ENCODE measurements at regions not wholly inside any gene's neighbourhood (a gene's known extent, or its start where the extent isn't known, plus 50 kb on each side); places are given as distances from the start of the nearest gene placed in this dataset.

DNA sequence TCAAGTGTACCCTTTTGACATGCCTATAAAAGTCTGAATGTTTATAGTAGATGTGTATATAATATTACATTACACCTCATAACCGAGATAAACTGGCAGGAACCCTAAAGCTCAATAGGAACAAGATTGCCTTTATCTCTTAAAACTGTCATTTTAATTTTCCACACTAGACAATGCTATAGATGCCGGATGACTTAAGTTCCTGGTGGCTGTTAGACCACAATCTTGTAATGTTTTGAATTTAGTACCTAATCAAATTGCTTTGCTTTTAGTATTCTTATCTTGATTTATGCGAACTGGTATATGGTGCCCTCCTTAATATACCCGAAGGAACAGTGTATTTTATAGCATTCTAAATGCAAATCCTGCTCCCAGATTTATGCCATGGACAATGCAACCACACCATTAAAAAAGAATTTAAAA lies 1397.0 kb upstream of the ADGRL4 start:
- Histone ChIP-seq H3K9me3 (ENCODE audit: control insufficient read depth in 4 of 4, low read length in 3 of 4) (no peaks in the 10 kb centered on the region), H3K4me3 (ENCODE audit: low read depth in 1 of 3, low read length in 3 of 3) (no peak overlapping the region), H3K27me3 (ENCODE audit: control insufficient read depth in 4 of 4, insufficient read depth in 4 of 4, low read length in 3 of 4) (no peaks in the 10 kb centered on the region), H3K9ac (ENCODE audit: low read depth in 1 of 2, low read length in 2 of 2) (no peak overlapping the region), H3K4me1 (ENCODE audit: control insufficient read depth in 4 of 4, insufficient read depth in 4 of 4, low read length in 3 of 4) (no peaks in the 10 kb centered on the region), H3K36me3 (ENCODE audit: control insufficient read depth in 4 of 4, insufficient read depth in 3 of 4, low read depth in 1 of 4, low read length in 3 of 4) (no peaks in the 10 kb centered on the region), H3K27ac (ENCODE audit: low read depth in 1 of 2, low read length in 2 of 2) (no peak overlapping the region)
- DNase-seq (ENCODE audit: low spot score), result no peak
- TF ChIP-seq SP1 (IDR thresholded peaks at IDR 0.05), result no peak
- TF ChIP-seq GABPA (IDR thresholded peaks at IDR 0.05 in 1 of 2, conservative IDR thresholded peaks at IDR 0.05 in 1 of 2), result no peak
- TF ChIP-seq, protein P1, sequence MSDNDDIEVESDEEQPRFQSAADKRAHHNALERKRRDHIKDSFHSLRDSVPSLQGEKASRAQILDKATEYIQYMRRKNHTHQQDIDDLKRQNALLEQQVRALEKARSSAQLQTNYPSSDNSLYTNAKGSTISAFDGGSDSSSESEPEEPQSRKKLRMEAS (IDR thresholded peaks at IDR 0.05), result no peak
- TF ChIP-seq, protein P2, sequence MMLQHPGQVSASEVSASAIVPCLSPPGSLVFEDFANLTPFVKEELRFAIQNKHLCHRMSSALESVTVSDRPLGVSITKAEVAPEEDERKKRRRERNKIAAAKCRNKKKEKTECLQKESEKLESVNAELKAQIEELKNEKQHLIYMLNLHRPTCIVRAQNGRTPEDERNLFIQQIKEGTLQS (IDR thresholded peaks at IDR 0.05), result no peak
- TF ChIP-seq HNF4G (IDR thresholded peaks at IDR 0.05), result no peak
- no peak for TF ChIP-seq ZBTB33 (IDR thresholded peaks at IDR 0.05)
- no peak for TF ChIP-seq HNF4A (conservative IDR thresholded peaks at IDR 0.05)
- no peak for TF ChIP-seq EGR1 (IDR thresholded peaks at IDR 0.05; ENCODE audit: low read depth in 2 of 2)
- TF ChIP-seq RAD21 (IDR thresholded peaks at IDR 0.05), result no peak
- TF ChIP-seq, protein P3, sequence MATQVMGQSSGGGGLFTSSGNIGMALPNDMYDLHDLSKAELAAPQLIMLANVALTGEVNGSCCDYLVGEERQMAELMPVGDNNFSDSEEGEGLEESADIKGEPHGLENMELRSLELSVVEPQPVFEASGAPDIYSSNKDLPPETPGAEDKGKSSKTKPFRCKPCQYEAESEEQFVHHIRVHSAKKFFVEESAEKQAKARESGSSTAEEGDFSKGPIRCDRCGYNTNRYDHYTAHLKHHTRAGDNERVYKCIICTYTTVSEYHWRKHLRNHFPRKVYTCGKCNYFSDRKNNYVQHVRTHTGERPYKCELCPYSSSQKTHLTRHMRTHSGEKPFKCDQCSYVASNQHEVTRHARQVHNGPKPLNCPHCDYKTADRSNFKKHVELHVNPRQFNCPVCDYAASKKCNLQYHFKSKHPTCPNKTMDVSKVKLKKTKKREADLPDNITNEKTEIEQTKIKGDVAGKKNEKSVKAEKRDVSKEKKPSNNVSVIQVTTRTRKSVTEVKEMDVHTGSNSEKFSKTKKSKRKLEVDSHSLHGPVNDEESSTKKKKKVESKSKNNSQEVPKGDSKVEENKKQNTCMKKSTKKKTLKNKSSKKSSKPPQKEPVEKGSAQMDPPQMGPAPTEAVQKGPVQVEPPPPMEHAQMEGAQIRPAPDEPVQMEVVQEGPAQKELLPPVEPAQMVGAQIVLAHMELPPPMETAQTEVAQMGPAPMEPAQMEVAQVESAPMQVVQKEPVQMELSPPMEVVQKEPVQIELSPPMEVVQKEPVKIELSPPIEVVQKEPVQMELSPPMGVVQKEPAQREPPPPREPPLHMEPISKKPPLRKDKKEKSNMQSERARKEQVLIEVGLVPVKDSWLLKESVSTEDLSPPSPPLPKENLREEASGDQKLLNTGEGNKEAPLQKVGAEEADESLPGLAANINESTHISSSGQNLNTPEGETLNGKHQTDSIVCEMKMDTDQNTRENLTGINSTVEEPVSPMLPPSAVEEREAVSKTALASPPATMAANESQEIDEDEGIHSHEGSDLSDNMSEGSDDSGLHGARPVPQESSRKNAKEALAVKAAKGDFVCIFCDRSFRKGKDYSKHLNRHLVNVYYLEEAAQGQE (IDR thresholded peaks at IDR 0.05), result no peak
- no peak for TF ChIP-seq NR2F2 (IDR thresholded peaks at IDR 0.05)
- no peak for TF ChIP-seq YY1 (IDR thresholded peaks at IDR 0.05)
- WGBS, result 81% methylated on average over 4 of the region's 4 CpGs

GRCh38 chr1:80402625-80403024 lies 1396.1 kb upstream of the ADGRL4 start:
- 78% methylated on average over 3 of the region's 3 CpGs for WGBS
- no peaks in the 10 kb centered on the region for H3K9me3 ChIP-seq (ENCODE audit: control insufficient read depth in 4 of 4, low read length in 3 of 4)
- no peak for TF ChIP-seq FOXA2 (IDR thresholded peaks at IDR 0.05)
- TF ChIP-seq, protein P1 (IDR thresholded peaks at IDR 0.05), result no peak
- TF ChIP-seq NR2F2 (IDR thresholded peaks at IDR 0.05), result no peak
- no peak for TF ChIP-seq HNF4A (conservative IDR thresholded peaks at IDR 0.05)
- no peak for TF ChIP-seq CTCF (IDR thresholded peaks at IDR 0.05; ENCODE audit: low read depth, low read length, missing input control)
- no peak for TF ChIP-seq TAF1 (conservative IDR thresholded peaks at IDR 0.05)
- TF ChIP-seq EGR1 (IDR thresholded peaks at IDR 0.05; ENCODE audit: low read depth in 2 of 2), result no peak
- TF ChIP-seq SP1 (IDR thresholded peaks at IDR 0.05), result no peak
- TF ChIP-seq, protein P2 (IDR thresholded peaks at IDR 0.05), result no peak

More at GRCh38 chr1:80402625-80403024, 1396.1 kb upstream of the ADGRL4 start:
- Histone ChIP-seq H3K4me3 (ENCODE audit: low read depth in 1 of 3, low read length in 3 of 3) (no peak overlapping the region), H3K27me3 (ENCODE audit: control insufficient read depth in 4 of 4, insufficient read depth in 4 of 4, low read length in 3 of 4) (no peaks in the 10 kb centered on the region), H3K36me3 (ENCODE audit: control insufficient read depth in 4 of 4, insufficient read depth in 3 of 4, low read depth in 1 of 4, low read length in 3 of 4) (no peaks in the 10 kb centered on the region), H3K4me1 (ENCODE audit: control insufficient read depth in 4 of 4, insufficient read depth in 4 of 4, low read length in 3 of 4) (no peaks in the 10 kb centered on the region), H3K9ac (ENCODE audit: low read depth in 1 of 2, low read length in 2 of 2) (no peak overlapping the region), H3K27ac (ENCODE audit: low read depth in 1 of 2, low read length in 2 of 2) (no peak overlapping the region)
- no peak for DNase-seq (ENCODE audit: low spot score)

Measured in liver (tissue), 8 donors.